Breast epithelium (tissue), 4 donors: ENCODE measurements at regions not wholly inside any gene's neighbourhood (a gene's known extent, or its start where the extent isn't known, plus 50 kb on each side); places are given as distances from the start of the nearest gene placed in this dataset.

Experiments used
- DNase-seq, 2 donors: peaks; one replicate each; pipeline ENCODE4 v3.0.0-alpha.2; 2019; ENCODE audit warnings: low spot score in 2 of 2
- H3K27ac ChIP-seq, 2 donors: fragments of 200-600 bp; sonication (generic) in 1 of 2; one replicate each; pipeline ENCODE4 v1.5.1; 2016 to 2019; ENCODE audit warnings: mild to moderate bottlenecking in 1 of 2
- H3K27me3 ChIP-seq, 2 donors: fragments of 200-600 bp; sonication (generic) in 1 of 2; one replicate each; pipeline versions ENCODE4 v1.5.1 to v1.6.0; 2017 to 2019; ENCODE audit warnings: control low read depth in 1 of 2, mild to moderate bottlenecking in 1 of 2
- H3K36me3 ChIP-seq: fragments of 200-600 bp; one replicate; pipeline ENCODE4 v1.5.1; 2019
- H3K4me1 ChIP-seq, 2 donors: fragments of 200-600 bp; sonication (generic); one replicate each; pipeline ENCODE4 v1.5.1; 2016 to 2019; ENCODE audit warnings: control low read depth in 1 of 2
- H3K4me3 ChIP-seq, 3 donors: fragments of 200-600 bp; sonication (generic); 1 replicate in 2 of 3; 2 replicates in 1 of 3; pipeline ENCODE4 v1.5.1; 2016 to 2019; ENCODE audit warnings: mild to moderate bottlenecking in 3 of 3, moderate library complexity in 2 of 3
- H3K9me3 ChIP-seq, 2 donors: fragments of 200-600 bp; sonication (generic) in 1 of 2; one replicate each; pipeline ENCODE4 v1.5.1; 2016 to 2019; ENCODE audit warnings: control low read depth in 1 of 2
- POLR2A ChIP-seq: fragments of 450-650 bp; IDR thresholded peaks from one replicate; pipeline ENCODE4 v1.6.1; 2016; ENCODE audit warnings: antibody characterized with exemption, mild to moderate bottlenecking, moderate library complexity
- POLR2AphosphoS5 ChIP-seq, 3 donors: sonication (generic); formaldehyde crosslinking; IDR thresholded peaks; one replicate each; pipeline ENCODE4 v1.6.1; 2017; ENCODE audit warnings: antibody characterized with exemption in 3 of 3
- intact Hi-C: fragments of 100-400 bp; cut with DNase I; formaldehyde crosslinking; loops from one replicate; pipeline ENCODE4 v1.15.1; 2023; ENCODE audit warnings: low total_unique reads
- TF ChIP-seq, protein P1 (sequence below), 3 donors: fragments of 450-650 bp; IDR thresholded peaks; one replicate each; pipeline ENCODE4 v1.5.1; 2016 to 2017; ENCODE audit warnings: antibody characterized with exemption in 3 of 3, mild to moderate bottlenecking in 3 of 3, moderate library complexity in 3 of 3

DNA sequence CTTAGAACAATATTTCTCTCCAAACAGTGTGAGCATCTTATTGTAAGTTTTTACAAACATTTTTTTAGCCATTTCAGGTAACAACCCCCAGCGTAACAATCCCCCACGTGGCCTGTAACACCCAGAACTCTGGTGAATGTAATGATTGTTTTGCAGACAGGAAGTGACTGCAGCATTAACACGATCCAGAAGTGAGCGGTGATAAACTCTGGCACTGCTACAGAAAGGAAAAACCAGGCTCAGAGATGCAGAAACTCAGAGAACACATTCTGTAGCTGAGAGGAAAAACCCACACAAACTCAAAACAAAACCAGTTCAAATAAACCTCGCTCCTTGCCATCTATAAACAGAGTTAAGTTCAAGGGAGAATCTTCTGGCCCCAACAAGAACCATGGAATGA is 285.7 kb downstream of the FGFR2 start:
- Histone ChIP-seq H3K27me3 (no peaks in the 10 kb centered on the region), H3K4me1 (no peaks in the 10 kb centered on the region), H3K4me3 (no peak overlapping the region), H3K27ac (peak overlapping the region in 1 of 2 donors; percentile 37), H3K36me3 (no peaks in the 10 kb centered on the region), H3K9me3 (no peaks in the 10 kb centered on the region)
- DNase-seq: peak in 1 of 2 donors; percentile 24
- intact Hi-C loops: no loop called here
- TF ChIP-seq, protein P1, sequence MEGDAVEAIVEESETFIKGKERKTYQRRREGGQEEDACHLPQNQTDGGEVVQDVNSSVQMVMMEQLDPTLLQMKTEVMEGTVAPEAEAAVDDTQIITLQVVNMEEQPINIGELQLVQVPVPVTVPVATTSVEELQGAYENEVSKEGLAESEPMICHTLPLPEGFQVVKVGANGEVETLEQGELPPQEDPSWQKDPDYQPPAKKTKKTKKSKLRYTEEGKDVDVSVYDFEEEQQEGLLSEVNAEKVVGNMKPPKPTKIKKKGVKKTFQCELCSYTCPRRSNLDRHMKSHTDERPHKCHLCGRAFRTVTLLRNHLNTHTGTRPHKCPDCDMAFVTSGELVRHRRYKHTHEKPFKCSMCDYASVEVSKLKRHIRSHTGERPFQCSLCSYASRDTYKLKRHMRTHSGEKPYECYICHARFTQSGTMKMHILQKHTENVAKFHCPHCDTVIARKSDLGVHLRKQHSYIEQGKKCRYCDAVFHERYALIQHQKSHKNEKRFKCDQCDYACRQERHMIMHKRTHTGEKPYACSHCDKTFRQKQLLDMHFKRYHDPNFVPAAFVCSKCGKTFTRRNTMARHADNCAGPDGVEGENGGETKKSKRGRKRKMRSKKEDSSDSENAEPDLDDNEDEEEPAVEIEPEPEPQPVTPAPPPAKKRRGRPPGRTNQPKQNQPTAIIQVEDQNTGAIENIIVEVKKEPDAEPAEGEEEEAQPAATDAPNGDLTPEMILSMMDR (IDR thresholded peaks at IDR 0.05): no peak
- TF ChIP-seq POLR2A (no peak), POLR2AphosphoS5 (IDR thresholded peaks at IDR 0.05) (no peak)

DNA sequence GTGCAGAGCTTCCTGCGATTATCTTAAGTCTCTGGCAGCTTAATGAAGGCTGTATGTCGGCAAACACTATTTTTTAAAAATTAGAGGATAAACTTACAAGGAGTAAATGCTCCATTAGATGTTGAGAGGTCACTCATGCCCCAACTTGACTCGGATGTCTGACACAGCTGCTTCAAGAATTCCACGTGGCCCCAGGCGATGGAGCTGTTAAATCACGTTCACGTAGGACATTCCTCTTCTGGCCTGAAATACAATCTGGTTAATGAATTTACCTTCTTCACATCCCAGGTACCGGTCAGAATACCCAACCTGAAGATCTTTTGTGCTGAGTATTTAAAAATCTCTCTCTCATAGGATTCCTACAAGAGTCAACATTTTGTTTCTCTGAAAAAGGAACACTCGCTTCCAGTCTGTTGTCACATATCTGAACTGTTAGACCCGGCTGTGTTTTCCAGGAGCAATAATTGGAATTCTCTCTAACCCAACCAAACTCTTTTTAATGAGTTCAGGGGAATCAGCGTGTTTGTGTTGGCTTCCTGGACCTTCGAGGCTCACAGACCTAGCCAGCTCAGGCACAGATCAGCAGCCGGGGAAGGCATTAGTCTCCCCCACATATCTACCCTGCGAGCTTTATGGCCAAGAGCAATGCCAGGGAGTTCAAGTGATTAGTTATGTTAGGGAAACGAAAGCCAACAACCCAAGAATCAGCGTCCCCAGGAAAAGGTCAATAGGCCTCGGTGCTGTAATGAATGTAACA is 284.9 kb downstream of the FGFR2 start:
- Histone ChIP-seq H3K27ac (peak overlapping the region; percentile 10 to 37), H3K36me3 (no peaks in the 10 kb centered on the region), H3K9me3 (no peaks in the 10 kb centered on the region), H3K4me3 (no peak overlapping the region), H3K4me1 (no peaks in the 10 kb centered on the region), H3K27me3 (no peaks in the 10 kb centered on the region)
- intact Hi-C loops: no loop called here
- TF ChIP-seq POLR2AphosphoS5 (IDR thresholded peaks at IDR 0.05) (peak in 1 of 3 donors; percentile 20), POLR2A (no peak)
- DNase-seq: peak; percentile 62 to 90

DNA sequence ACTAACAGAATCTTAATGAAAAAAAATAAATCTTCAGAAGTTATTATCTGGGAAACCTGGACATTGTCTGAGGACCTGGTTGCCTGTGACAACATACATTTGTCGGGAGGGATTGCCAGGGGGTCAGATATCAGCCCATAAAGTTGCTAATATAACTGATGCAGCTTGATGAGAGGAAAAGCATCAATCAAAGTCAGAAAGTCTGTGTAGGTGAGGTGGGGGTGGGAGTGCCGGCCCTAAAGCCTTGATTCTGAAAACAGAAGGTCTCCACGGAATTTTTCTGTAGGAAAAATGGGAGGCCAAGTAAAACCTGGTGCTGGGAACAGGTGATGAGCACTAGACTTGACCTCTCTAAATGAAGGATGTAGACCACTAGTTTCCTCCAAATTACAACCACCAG is 281.8 kb downstream of the FGFR2 start:
- no peak overlapping the region for H3K4me3 ChIP-seq
- H3K27me3 ChIP-seq: no peaks in the 10 kb centered on the region
- H3K4me1 ChIP-seq: no peaks in the 10 kb centered on the region
- TF ChIP-seq, protein P1 (IDR thresholded peaks at IDR 0.05): no peak
- TF ChIP-seq POLR2AphosphoS5 (IDR thresholded peaks at IDR 0.05) (no peak), POLR2A (no peak)
- no peaks in the 10 kb centered on the region for H3K9me3 ChIP-seq
- intact Hi-C loops: no loop called here
- H3K27ac ChIP-seq: no peak overlapping the region
- H3K36me3 ChIP-seq: no peaks in the 10 kb centered on the region
- DNase-seq: no peak

DNA sequence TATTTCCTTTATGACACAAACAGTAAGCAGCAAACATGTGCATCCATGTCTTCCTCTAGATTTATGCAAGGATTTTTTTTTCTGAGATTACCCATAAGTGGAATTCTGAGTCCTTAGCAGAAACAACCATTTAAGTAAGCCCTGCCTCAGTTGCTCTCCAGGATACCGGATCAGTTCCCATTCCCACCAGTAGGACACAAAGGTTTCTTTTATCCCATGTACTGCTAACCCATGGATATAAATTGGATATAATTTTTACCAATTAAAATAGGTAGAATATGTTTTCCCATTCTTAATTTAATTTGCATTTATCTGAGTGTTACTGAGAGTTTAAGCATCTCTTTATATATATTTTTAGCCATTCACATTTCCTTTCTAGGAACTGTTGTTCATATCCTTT is 280.9 kb downstream of the FGFR2 start:
- intact Hi-C loops: no loop called here
- TF ChIP-seq POLR2AphosphoS5 (IDR thresholded peaks at IDR 0.05) (no peak), POLR2A (no peak)
- TF ChIP-seq, protein P1 (IDR thresholded peaks at IDR 0.05): no peak
- Histone ChIP-seq H3K36me3 (no peaks in the 10 kb centered on the region), H3K27ac (no peak overlapping the region), H3K27me3 (no peaks in the 10 kb centered on the region), H3K4me1 (no peaks in the 10 kb centered on the region), H3K9me3 (no peaks in the 10 kb centered on the region), H3K4me3 (no peak overlapping the region)
- no peak for DNase-seq

DNA sequence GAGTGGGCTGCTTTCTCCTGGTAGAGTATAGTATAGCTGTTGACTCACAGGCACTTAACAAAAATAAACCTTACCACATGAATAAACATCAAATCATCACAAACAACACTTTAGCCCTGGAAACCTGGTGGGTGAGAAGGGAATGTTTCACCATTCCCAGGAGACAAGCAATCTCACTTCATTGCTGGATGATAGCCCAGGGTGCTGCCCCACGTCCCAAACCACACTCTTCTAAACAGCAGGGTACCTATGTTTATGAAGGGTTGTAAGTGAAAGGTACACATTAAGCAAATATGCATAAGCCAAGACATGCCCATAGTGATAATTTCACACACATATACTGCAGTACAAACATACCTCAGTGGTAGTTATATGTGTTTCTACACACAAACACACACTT is 276.2 kb downstream of the FGFR2 start:
- H3K27me3 ChIP-seq: no peaks in the 10 kb centered on the region
- H3K36me3 ChIP-seq: no peaks in the 10 kb centered on the region
- DNase-seq: no peak
- H3K4me1 ChIP-seq: no peaks in the 10 kb centered on the region
- TF ChIP-seq, protein P1 (IDR thresholded peaks at IDR 0.05): no peak
- no peak for TF ChIP-seq POLR2A
- no peaks in the 10 kb centered on the region for H3K9me3 ChIP-seq
- intact Hi-C loops: no loop called here
- no peak overlapping the region for H3K4me3 ChIP-seq
- no peak overlapping the region for H3K27ac ChIP-seq
